Middle frontal gyrus (tissue), 1 donor: ENCODE measurements at regions not wholly inside any gene's neighbourhood (a gene's known extent, or its start where the extent isn't known, plus 50 kb on each side); places are given as distances from the start of the nearest gene placed in this dataset.
"Not testable (repeated sequence)": the region's sequence is repeated elsewhere in the genome, so short reads cannot be mapped to it uniquely, and the experiment has no call there.

ENCODE experiments used
- DNase-seq: peaks from one replicate; pipeline ENCODE4 v3.0.0-alpha.2; 2015; ENCODE audit warnings: low spot score; ENCODE audit errors: extremely low spot score

DNA sequence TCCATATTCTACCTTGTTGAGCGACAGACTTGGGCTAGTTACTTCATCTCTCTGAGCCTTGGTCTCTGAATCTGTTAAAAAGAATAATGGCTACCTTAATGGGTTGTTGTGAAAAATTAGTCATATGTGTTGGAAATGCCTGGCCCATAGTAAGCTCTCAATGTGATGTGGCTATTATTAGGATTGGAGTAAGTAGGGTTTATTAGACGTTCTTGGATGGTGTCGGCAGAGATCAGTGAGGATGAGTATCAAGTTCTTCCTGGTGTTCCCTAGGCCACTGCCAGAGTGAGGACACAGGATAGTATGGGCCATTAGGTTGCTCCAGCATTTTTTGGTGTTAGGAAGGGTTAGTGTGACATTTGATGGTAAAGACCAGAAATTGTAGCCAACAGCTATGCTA, 121.1 kb upstream of the DUSP10 start:
- no peak for DNase-seq

DNA sequence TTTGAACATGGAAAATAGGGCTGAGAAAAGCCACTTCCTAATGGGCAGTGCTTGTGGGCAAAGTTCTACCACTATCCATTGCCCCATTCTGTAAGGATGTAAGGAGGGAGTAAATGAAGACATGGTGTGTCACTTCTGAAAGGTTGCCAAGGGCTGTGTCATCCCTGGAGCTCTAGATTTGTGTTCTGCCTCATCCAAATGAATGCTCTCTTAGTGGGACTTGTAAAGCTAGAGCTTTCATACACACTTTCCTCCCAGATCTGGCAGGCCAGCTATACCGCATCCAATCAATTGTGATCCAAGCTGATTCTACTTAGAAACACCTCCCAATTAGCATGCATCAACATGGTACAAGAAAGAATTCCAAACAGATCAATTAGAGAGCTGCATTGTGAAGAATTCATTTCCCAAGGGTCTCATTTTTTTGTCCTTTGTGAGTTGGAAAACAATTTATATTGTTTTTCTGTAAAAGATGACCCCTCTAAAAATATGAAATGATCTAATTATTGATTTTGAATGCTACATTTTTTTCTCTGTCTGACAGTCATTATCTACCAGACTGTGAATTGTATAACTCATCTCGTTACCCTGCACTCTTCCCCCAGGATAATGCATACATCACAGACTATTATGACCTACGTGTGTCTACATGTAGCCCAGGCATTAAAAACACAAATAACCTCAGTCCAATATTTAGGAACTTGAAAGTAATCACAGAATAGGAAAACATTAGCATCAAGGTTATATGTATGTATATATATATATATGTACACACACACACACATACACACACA, 117.1 kb upstream of the DUSP10 start:
- DNase-seq: no peak

DNA sequence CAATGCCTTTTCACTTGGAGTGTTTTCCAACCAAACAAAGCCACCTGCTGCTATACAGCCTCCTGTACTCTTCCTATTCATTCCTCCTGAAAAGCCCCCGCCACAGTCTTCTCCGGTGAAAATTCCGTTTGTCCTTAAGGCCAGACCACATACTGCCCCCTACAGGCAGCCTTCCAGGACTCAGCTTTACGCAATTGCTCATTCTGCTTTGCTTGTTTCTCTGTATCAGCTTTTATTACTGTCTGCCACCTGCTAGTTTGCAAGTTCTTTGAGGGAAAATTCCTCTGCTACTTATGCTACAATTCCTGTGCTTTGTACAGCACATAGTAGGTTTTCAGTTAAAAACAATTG, 115.2 kb upstream of the DUSP10 start:
- DNase-seq: not testable (repeated sequence)

DNA sequence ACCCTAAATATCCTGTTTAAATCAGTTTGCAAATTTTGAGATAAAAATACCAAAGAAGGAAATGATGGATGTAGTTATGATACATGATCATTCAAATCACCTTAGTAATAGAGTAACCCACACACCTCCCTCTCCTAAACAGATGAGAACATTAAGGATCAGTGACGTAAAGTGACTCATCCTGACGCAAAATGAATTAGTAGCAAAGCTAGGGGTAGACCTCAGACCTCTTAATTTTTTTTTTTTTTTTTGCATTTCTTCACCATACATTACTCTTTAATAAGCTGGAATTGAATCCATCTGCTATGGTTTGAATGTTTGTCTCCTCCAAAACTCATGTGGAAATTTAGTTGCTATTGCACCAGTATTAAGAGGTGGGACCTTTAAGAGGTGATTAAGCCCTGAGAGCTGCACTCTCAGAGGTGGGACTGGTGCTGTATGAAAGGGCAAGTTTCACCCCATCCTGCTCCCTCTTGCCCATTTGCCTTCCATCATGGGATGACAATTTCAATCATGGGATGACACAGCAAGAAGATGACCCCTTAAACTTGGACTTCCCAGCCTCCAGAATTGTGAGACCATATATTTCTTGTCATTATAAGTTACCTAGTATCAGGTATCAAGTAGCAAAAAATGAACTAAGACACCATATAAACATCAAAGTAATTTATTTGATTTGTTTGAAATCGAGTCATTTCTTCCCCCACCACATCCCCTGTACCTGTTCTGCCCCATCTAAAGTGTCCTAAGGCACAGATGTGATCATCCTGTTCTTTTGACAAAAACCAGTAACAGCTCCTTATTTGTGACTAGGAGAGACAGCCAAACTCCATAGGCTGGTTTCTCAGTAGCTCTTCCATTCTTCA, 114.6 kb upstream of the DUSP10 start:
- no peak for DNase-seq

DNA sequence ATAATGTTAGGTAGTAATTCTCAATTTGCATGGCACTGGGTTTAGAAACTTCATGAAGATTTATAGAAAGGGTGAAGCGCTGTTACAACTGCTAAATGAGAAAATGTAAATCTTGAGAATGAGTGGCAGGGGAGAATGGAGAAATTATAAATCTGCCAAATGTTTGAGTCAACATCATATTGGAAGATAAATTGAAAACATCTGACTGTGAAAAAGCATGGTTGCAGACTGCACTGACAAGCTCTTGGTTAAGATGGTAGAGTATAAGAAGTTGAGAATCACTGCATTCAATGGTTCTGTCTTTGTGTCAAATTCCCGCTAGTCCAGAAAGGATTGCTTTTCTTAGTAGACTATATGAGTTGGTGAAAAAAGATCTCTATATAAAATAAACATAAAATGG, 113.3 kb upstream of the DUSP10 start:
- no peak for DNase-seq

DNA sequence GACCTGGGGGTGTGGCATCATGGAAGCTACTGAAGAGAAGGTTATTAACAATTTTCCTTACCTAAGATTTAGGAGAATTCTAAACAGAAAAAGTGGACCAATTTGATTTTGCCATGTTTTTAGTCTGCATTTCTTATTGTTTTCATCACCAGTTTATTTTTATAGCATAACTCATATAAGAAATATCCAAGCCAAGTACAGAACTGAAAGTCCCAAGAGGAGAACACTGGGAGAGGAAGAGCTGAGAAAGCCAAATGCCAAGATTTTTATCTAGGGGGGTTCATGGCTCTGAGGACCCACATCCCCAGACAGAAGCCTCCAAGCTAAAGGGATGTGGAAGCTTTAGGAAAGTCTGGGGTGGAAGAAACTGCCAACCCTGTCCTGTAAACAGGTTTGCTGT, 109.4 kb upstream of the DUSP10 start:
- no peak for DNase-seq

DNA sequence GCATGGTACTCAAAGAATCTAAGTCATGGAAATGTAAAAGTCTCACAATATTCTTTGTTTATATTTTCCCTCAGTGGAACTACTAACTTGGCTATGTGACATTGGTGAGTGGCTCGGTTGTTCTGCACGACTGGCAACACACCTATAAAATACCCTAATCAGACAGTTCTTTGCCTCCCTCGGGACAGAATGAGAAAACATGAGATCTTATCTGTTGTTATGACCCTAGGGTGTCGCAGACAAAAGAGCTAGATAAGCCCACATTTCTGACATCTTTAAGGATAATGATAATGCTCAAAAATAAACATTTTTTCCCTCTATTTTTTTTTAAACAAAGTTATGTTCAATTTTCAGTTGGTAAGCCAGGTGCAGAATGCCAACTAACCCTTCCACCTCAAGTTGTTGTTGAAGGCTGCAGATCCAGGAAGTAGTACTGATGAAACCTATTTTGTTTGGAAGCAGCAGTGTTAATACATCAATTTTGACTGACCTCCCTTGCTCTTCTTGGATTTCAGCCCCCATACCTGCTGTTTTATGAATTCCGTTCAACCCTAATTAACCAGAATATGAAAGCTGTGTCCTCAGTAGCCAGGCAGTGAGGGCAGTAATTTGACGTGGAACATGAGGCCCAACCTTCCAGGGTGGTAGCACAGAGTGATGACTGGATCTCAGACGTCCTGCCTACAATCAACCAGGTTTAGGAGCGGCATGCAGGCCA, 108.7 kb upstream of the DUSP10 start:
- no peak for DNase-seq

DNA sequence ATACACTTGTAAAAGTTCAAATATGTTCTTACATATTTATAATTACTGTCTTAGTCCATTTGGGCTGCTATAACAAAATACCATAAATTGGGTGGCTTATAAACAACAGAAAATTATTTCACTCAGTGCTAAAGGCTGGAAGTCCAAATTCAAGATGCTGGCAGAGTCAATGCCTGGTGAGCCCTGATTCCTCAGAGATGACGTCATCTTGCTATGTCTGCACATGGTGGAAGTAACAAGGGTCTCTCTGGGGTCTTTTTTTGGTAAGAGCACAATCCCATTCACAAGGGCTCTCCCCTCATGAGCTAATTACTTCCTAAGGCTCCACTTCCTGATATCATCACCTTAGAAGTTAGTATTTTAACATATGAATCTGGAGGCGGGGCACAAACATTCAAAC, 108.0 kb upstream of the DUSP10 start:
- no peak for DNase-seq

DNA sequence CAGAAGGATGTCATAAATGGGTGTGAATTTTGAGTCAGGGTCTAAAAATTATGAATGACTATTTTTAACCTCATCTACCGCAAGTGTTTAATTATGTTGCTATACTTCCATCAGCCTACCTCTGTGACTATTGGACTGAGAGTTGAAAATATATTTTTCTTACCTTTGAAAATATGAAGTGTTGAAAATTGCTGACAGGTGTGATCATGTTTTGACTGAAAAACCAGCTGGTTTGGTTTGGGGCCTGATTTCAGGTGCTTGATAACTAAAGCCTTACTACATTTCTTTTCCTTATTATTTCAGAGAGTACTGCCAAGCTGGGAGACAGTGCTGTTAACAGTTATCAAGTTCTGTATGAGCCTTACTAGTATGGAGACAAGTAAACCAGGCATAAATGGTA, 107.2 kb upstream of the DUSP10 start:
- DNase-seq: no peak

DNA sequence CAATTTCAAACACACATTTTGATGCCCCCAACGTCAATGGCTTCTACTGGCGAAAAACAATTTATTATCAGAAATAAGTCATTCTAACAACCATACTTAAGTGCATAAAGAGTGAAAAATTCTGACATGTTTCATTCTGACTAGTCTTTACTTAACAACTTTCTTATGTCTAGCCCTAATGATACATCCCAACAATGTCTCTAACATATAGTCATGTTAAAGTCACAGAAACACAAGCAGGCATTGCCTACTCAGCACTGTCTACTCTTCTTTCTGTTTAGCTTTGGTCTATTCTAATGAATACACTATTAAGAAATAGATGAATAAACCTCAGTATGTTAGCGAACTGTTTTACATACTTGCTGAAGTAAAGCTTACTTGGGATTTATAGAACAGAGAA, 105.8 kb upstream of the DUSP10 start:
- DNase-seq: no peak

DNA sequence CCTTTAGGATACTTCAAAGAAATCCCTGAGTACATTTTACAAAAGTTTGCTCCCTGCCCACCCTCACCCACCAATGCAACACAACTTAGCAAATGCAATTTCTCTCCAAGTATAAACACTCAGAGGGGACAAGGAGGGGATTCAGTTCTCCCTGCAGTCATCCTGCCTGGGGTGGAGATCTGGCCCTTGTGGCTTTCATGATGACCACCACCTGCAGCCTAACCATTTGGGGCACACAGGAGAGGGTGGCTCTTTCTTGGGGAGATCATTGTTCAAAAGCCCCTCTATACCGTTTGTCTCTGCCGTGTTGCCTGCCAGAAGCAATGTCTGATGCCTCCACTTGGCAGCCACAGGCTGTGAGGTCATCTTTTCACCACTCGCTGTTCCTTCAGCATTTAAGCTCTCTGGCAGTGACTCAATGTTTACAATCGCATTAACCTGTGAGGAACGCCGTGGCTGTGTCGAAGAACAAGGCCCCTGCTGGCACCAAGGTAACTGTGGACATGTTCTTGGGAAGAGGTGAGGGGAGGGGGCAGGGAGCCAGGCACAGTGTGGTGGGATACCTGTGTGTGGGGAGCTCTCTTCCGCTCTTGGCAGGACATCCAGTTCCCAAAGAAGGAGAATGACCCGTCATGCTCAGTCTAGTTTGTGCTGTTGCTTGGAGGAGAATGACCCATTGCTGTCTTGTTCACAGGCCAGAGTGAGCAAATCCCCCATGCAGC, 103.9 kb upstream of the DUSP10 start:
- no peak for DNase-seq

DNA sequence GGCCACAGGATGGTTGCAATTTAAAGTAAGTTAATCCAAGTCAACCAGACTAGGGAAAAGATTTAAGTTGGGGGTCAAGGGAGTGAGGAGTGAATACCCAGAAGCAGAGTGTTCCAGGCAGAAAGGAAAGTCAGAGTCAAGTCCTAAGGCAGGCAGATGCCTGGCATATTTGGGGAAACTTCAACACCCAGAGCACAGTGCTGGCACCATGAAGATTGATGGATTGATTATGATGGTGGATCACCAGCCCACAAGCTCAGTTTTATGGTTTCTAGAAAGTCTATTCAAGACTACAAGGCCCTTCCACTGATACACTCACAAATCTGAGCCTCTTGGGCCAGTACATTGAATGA, 100.1 kb upstream of the DUSP10 start:
- no peak for DNase-seq

DNA sequence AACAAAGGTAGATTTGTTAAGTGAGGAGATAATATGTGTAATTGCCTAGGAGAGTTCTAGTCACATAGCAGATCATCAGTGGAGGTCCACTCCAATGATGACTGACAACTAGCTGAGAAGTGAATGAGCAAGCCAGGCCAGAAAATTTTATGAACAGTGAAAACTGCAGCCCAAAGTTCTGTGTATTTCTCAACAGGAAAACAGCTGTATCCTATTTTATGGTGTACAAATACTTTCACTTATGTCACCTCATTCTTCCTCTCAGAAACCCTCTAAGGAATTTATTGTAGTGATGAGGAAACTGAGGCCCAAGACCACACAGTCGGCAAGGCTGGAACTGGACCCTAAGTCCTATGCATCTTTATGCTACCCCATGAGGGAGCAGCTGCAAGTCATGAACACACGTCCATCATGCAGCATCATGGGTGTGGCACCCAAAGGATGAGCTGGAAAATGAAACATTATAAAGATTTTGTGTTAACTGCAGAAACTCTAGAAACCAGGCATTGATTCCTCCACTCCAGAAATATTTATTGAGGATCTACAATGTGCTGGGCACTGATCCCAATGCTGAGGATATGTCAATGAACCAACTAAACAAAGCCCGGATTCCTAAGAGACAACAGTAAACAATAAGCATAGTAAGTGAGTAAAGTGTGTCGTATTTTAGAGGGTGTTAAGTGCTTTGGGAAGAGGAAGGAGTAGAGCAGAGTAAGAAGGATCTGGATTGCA, 99.5 kb upstream of the DUSP10 start:
- DNase-seq: no peak

DNA sequence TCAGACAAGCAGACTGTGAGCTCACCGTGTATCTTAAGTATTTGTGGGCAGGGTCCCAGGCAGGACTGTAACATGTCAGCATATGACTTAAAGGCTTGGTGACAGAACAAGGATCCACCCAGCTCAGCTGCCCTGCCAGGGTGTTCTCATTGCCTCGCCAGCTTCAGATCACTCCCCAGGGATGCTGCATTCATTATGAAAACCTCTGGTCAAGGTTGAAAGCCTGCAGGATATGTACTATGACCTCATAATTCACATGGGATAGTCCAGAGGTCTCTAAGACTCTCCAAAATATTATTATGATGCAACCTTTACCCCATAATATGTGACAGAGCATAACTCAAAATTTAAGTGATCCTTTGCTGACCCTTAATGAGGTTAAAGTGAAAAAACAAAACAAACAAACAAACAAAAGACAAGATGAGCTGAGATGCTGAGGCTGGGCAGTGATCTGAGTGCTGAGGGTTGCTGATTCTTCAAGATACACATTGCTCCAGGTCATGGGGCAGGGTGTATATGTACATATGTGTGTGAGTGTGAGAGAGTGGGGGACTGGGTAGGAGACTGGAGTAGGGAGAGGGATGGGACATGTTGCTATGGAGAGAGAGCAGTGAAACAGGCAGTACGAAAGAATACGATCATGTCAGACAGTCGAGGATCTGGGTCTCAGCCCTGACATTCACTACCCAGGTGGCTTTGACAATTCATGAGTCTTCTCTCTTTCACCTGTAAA, 98.8 kb upstream of the DUSP10 start:
- DNase-seq: no peak

DNA sequence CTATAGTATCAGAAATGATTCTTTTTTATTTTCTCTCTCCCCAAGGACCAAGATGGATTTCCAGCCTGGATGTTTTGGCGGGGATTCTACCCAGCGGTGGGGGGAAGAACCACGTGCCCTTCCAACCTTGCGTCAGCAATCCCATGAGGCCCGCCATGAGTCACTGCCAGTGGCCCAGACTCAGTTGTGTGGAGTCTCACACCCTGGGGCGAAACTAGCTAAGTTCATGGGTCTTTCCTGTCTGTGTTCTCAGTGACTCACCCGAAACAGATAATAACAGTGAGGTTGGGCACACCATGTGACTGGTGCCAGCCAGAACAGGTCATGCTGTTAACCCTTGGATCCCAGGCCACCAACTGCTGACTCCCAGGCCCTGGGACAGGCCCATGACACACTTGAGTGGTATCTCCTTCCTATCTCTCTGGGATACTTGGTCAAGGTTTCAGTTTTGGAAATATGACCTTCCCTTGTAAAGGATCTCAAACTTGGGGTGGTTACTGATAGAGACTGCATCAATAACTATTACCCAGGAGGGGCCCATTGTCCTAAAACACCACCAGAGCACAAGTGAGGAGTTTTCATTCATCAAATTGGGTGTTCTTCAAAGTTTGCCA, 98.0 kb upstream of the DUSP10 start:
- DNase-seq: no peak

DNA sequence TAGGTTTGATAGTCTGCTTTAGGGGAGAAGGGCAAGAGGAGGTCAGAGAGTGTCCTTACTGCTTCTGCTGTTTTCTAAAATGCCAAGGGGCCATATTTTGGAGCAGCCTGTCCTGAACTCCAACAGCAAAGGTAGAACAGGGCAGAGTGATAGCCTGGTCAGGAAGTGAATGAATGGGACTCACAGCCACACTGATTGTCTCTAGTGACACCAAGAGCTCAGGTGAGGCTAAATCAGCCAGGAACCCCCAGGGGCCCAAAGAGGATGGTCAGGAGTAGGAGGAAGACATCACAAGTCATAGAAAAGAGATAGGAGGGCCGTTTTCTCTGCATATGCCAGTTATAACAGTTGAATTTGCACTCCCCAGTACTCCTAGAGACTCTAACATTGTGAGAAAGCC, 97.4 kb upstream of the DUSP10 start:
- no peak for DNase-seq

DNA sequence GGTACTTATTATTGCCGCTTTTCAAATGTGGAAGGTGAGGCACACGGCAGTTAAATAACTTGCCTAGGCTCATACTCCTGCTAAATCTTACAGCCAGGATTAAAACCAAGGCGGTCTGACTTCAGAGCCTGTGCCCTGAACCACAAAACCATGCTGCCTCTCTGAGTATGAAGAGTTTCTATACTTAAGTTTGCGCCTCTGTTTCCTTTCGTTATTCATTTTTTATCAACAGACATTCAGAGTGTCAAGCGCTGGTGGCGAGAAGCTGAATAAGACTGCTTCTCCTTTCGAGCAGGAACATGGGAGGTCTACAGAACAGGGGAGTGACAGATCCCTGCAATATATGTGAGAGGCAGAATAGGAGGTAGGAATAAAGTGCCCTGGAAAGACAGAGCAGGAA, 96.0 kb upstream of the DUSP10 start:
- DNase-seq: no peak

DNA sequence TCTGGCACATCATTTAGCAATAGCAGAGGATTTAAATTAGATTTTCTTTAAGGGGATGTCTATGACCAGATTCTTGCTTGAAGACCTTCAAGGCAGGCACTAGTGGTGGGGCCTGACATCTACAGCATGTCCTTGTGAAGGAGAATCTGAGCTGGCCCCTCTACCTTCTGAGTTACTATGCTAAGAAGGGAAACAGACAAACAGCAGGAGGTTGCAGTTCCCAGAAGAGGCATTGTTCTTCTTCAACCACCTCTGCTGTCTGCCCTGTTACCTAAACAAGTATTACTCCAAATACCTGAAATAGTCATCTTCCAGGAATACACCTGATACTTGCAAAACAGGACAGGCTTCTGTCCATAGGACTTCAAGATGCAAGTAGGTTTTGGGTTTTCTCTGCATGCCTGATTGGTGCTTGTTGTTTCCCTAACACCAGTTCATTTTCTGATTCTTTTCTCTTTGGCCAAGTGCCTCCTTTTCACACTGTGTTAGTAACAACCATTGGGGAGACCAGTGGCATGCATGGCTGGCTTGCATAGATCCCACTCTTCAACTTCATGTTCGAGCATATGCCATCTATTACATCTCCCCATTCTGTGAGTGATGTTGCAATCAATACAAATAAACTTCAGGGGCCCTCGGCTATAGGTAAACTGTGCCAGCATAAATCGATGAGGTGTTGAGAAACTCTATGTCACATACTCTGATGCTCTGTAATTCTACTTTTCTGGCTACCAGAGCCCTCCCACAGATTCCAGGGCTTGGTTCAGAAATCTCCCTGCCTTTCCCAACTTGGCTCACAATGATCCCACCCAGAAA, 93.0 kb upstream of the DUSP10 start:
- DNase-seq: no peak

DNA sequence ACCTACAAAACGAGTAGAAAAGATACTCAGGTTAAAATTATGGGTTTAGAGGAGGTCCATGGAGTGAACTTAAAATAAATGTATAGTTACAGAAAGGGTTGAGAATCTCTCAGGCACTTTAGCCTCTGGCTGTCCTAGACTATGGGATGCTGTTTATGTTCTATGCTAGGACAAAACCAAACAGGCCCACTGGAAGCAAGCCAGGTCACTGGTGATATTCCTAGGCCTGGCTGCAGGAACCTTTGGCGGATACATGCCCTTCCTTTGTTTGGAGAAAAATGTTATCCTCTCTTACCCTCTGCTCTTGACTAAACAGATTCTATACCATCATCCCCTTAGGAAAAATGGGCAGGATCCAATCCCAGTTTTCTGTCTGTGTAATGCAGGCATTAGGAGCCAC, 90.7 kb upstream of the DUSP10 start:
- DNase-seq: no peak
